ENCODE measurements at regions not wholly inside any gene's neighbourhood (a gene's known extent, or its start where the extent isn't known, plus 50 kb on each side); places are given as distances from the start of the nearest gene placed in this dataset.
"Not testable (repeated sequence)": the region's sequence is repeated elsewhere in the genome, so short reads cannot be mapped to it uniquely, and the experiment has no call there.

DNA sequence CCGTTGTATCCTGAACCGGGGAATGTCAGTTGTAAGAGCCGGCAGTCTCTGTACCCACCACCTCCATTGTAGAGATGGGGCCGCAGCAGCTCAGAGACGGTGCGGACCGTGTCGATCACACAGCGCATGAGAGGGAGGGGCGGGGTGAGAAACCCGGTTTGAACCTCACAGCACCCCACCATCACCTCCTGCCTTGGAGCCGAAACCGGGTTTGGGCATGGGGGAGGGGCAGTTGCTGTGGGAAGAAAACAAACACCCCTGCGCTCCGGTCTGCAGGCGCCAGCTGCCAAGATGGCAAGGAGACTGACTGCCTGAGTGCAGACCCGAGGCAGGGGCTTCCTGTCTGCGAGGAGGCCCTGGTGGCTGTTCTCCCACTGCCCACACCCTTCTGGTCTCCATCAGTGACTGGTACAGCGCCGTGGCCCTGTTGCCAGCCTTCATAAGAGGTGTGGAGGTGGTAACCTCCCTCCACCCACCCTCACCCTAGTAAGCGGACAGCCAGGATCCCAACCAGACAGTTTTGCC is 69.2 kb upstream of the SSBP3 start:
- Histone ChIP-seq H3K9me3 (ENCODE audit: insufficient read depth, low read length, severe bottlenecking) (no peaks in the 10 kb centered on the region), H4K20me1 (ENCODE audit: insufficient read depth, low read length) (no peaks in the 10 kb centered on the region), H3K4me1 (ENCODE audit: insufficient read depth, low read length) (peaks cover 66% of the 10 kb centered on the region), H3K4me2 (ENCODE audit: insufficient read depth, low read length) (peak overlapping the region; percentile 96), H3K27me3 (ENCODE audit: insufficient read depth, low read length, poor library complexity) (no peaks in the 10 kb centered on the region), H3K4me3 (ENCODE audit: low read depth in 1 of 2, low read length in 2 of 2) (peak overlapping the region; percentile 8 to 55; a peak in 3 of 4 replicates), H3K9ac (ENCODE audit: low read depth, low read length) (peak overlapping the region; percentile 71), H3K36me3 (ENCODE audit: insufficient read depth, low read length) (no peaks in the 10 kb centered on the region), H3K27ac (ENCODE audit: low read length) (peak overlapping the region; percentile 98), H3K79me2 (ENCODE audit: insufficient read depth, low read length) (no peaks in the 10 kb centered on the region), H2AFZ (ENCODE audit: low read depth, low read length) (peak overlapping the region; percentile 69)
- ATAC-seq (ENCODE audit: insufficient read depth, low read depth) (peak; percentile 60), DNase-seq (peak; percentile 95)
- no peak for TF ChIP-seq EZH2 (IDR thresholded peaks at IDR 0.05; ENCODE audit: borderline replicate concordance, low read depth, low read length, severe bottlenecking)
- TF ChIP-seq, protein P1, sequence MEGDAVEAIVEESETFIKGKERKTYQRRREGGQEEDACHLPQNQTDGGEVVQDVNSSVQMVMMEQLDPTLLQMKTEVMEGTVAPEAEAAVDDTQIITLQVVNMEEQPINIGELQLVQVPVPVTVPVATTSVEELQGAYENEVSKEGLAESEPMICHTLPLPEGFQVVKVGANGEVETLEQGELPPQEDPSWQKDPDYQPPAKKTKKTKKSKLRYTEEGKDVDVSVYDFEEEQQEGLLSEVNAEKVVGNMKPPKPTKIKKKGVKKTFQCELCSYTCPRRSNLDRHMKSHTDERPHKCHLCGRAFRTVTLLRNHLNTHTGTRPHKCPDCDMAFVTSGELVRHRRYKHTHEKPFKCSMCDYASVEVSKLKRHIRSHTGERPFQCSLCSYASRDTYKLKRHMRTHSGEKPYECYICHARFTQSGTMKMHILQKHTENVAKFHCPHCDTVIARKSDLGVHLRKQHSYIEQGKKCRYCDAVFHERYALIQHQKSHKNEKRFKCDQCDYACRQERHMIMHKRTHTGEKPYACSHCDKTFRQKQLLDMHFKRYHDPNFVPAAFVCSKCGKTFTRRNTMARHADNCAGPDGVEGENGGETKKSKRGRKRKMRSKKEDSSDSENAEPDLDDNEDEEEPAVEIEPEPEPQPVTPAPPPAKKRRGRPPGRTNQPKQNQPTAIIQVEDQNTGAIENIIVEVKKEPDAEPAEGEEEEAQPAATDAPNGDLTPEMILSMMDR (IDR thresholded peaks at IDR 0.05; ENCODE audit: borderline replicate concordance, extremely low read depth, low read length, poor library complexity, severe bottlenecking): no peak

DNA sequence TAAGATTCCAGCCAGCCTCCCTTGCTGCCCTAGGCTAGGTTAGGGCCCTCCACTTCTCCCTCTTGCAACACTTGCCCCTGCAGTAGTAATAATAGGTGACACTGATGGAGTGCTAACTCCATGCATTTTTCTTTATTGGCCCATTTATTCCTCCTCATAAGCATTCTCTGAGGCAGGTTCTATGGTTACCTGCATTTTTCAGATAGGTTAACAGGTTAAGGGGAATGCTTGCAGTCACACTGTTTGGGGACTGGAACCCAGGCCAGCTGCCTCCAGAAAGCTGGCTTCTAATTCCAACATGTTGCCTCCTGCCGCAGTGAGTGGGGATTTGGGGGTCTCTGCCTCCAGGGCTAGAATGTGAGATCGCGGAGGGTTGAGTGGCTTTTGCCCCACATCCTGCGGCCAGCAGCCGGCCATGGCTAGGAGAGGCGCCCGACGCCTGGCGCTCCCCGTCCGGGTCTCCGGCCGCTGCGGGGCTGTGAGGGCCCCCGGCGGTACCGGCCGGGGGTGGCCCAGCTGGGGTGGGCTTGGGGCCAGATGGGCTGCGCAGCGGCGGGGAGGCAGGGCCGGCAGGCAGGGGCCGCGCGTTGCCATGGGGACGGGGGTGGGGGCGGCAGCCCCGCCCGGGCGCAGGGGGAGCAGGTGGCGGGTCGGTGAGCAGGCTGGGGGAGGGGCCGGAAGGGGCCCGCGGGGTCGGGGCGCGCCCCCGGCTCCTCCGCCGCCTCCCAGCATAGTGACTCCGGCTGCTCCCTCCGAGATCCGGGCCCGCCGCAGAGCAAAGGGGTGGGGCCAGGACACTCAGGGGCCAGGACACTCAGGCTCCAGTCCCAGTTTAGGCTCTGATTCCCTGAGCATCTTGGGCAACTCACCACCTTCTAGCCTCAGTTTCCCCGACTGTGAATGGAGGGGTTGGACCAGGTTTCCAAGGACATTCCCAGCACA is 68.4 kb upstream of the SSBP3 start:
- Histone ChIP-seq H3K4me1 (ENCODE audit: insufficient read depth, low read length) (peaks cover 58% of the 10 kb centered on the region), H3K9ac (ENCODE audit: low read depth, low read length) (peak overlapping the region; percentile 71), H3K36me3 (ENCODE audit: insufficient read depth, low read length) (no peaks in the 10 kb centered on the region), H3K27ac (ENCODE audit: low read length) (peak overlapping the region; percentile 98), H3K9me3 (ENCODE audit: insufficient read depth, low read length, severe bottlenecking) (no peaks in the 10 kb centered on the region), H2AFZ (ENCODE audit: low read depth, low read length) (peak overlapping the region; percentile 69), H4K20me1 (ENCODE audit: insufficient read depth, low read length) (no peaks in the 10 kb centered on the region), H3K79me2 (ENCODE audit: insufficient read depth, low read length) (no peaks in the 10 kb centered on the region), H3K27me3 (ENCODE audit: insufficient read depth, low read length, poor library complexity) (no peaks in the 10 kb centered on the region), H3K4me2 (ENCODE audit: insufficient read depth, low read length) (peak overlapping the region; percentile 96), H3K4me3 (ENCODE audit: low read depth in 1 of 2, low read length in 2 of 2) (peak overlapping the region; percentile 8 to 55; a peak in 3 of 4 replicates)
- no peak for TF ChIP-seq EZH2 (IDR thresholded peaks at IDR 0.05; ENCODE audit: borderline replicate concordance, low read depth, low read length, severe bottlenecking)
- TF ChIP-seq, protein P1 (IDR thresholded peaks at IDR 0.05; ENCODE audit: borderline replicate concordance, extremely low read depth, low read length, poor library complexity, severe bottlenecking): no peak
- ATAC-seq (ENCODE audit: insufficient read depth, low read depth) (peak; percentile 64), DNase-seq (peak; percentile 90)

GRCh38 chr1:54471588-54471987 is 65.4 kb upstream of the SSBP3 start:
- Histone ChIP-seq H3K27me3 (ENCODE audit: insufficient read depth, low read length, poor library complexity) (no peaks in the 10 kb centered on the region), H3K79me2 (ENCODE audit: insufficient read depth, low read length) (no peaks in the 10 kb centered on the region), H4K20me1 (ENCODE audit: insufficient read depth, low read length) (no peaks in the 10 kb centered on the region), H3K4me3 (ENCODE audit: low read depth in 1 of 2, low read length in 2 of 2) (no peak overlapping the region), H3K4me1 (ENCODE audit: insufficient read depth, low read length) (peaks cover 28% of the 10 kb centered on the region), H3K36me3 (ENCODE audit: insufficient read depth, low read length) (no peaks in the 10 kb centered on the region), H2AFZ (ENCODE audit: low read depth, low read length) (no peak overlapping the region), H3K9me3 (ENCODE audit: insufficient read depth, low read length, severe bottlenecking) (no peaks in the 10 kb centered on the region), H3K27ac (ENCODE audit: low read length) (no peak overlapping the region), H3K9ac (ENCODE audit: low read depth, low read length) (no peak overlapping the region), H3K4me2 (ENCODE audit: insufficient read depth, low read length) (no peak overlapping the region)
- ATAC-seq (ENCODE audit: insufficient read depth, low read depth) (no peak), DNase-seq (no peak)
- TF ChIP-seq, protein P1 (IDR thresholded peaks at IDR 0.05; ENCODE audit: borderline replicate concordance, extremely low read depth, low read length, poor library complexity, severe bottlenecking): no peak
- TF ChIP-seq EZH2 (IDR thresholded peaks at IDR 0.05; ENCODE audit: borderline replicate concordance, low read depth, low read length, severe bottlenecking): no peak

DNA sequence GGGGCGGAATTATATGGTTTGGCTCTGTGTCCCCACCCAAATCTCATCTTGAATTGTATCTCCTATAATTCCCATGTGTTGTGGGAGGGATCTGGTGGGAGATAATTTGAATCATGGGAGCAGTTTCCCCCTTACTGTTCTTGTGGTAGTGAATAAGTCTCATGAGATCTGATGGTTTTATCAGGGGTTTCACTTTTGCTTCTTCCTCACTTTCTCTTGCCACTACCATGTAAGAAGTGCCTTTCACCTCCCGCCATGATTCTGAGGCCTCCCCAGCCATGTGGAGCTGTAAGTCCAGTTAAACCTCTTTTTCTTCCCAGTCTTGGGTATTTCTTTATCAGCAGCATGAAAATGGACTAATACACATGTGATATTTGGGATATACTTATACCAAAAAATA is 63.2 kb upstream of the SSBP3 start:
- not testable (repeated sequence) for H3K4me2 ChIP-seq (ENCODE audit: insufficient read depth, low read length); H3K79me2 ChIP-seq (ENCODE audit: insufficient read depth, low read length); H4K20me1 ChIP-seq (ENCODE audit: insufficient read depth, low read length); H3K27me3 ChIP-seq (ENCODE audit: insufficient read depth, low read length, poor library complexity); H2AFZ ChIP-seq (ENCODE audit: low read depth, low read length); H3K4me3 ChIP-seq (ENCODE audit: low read depth in 1 of 2, low read length in 2 of 2); ATAC-seq (ENCODE audit: insufficient read depth, low read depth); H3K36me3 ChIP-seq (ENCODE audit: insufficient read depth, low read length); H3K27ac ChIP-seq (ENCODE audit: low read length); DNase-seq; H3K9ac ChIP-seq (ENCODE audit: low read depth, low read length); H3K4me1 ChIP-seq (ENCODE audit: insufficient read depth, low read length); H3K9me3 ChIP-seq (ENCODE audit: insufficient read depth, low read length, severe bottlenecking)
